Fibroblast of mammary gland (primary cell): ENCODE measurements at regions not wholly inside any gene's neighbourhood (a gene's known extent, or its start where the extent isn't known, plus 50 kb on each side); places are given as distances from the start of the nearest gene placed in this dataset.

Source experiments
- DNase-seq: peaks from one replicate; pipeline ENCODE4 v3.0.0-alpha.2; 2010; ENCODE audit warnings: low read depth
- H3K4me3 ChIP-seq: 2 replicates; pipeline ENCODE4 v1.5.1; 2011; ENCODE audit warnings: low read depth, mild to moderate bottlenecking, low read length, moderate library complexity; ENCODE audit not compliant: control insufficient read depth
- TF ChIP-seq, protein P1 (sequence below): conservative IDR thresholded peaks from 2 replicates; pipeline ENCODE4 v1.5.1; 2011; ENCODE audit warnings: low read depth, low read length, inconsistent platforms; ENCODE audit not compliant: control insufficient read depth, insufficient read depth

DNA sequence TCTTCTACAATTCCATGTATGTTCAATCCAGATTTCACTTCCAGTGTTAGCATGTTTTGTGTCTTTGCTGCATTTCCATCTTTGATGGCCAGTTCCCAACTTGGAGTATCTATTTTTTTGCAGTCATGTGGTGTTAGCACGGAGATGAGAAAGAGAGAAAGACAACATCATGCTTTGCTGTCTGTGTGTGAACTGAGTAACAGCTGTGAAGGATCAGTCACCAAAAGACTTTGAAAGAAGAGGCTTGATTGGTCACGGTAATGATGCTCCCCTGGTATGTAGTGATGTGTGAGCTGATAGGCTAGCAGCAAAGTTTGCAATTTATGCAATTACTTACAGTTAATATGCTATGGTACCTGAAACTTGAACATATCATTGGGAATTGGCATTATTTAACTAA lies 731.3 kb upstream of the NRSN1 start:
- TF ChIP-seq, protein P1, sequence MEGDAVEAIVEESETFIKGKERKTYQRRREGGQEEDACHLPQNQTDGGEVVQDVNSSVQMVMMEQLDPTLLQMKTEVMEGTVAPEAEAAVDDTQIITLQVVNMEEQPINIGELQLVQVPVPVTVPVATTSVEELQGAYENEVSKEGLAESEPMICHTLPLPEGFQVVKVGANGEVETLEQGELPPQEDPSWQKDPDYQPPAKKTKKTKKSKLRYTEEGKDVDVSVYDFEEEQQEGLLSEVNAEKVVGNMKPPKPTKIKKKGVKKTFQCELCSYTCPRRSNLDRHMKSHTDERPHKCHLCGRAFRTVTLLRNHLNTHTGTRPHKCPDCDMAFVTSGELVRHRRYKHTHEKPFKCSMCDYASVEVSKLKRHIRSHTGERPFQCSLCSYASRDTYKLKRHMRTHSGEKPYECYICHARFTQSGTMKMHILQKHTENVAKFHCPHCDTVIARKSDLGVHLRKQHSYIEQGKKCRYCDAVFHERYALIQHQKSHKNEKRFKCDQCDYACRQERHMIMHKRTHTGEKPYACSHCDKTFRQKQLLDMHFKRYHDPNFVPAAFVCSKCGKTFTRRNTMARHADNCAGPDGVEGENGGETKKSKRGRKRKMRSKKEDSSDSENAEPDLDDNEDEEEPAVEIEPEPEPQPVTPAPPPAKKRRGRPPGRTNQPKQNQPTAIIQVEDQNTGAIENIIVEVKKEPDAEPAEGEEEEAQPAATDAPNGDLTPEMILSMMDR = no peak
- H3K4me3 ChIP-seq = no peak overlapping the region
- DNase-seq = no peak

DNA sequence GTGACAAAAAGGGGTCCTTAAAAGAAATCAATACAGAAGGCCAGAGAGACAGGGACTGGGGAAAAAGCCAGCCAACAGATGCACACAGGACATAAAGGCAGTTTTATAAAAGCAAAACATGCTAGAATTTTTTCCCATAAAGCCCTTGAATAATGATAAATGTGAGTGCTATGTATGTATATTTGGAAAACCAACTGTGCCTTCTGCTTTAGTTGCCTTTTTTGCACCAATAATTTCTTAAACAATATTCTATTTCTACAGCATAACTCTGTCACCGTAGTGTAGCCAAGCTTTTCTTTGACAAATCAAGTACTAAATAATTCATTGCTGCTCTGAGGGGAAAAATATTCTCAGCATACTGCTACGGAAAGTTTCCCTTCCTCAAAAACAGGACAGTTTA lies 730.6 kb upstream of the NRSN1 start:
- TF ChIP-seq, protein P1 = no peak
- H3K4me3 ChIP-seq = no peak overlapping the region
- DNase-seq = no peak

DNA sequence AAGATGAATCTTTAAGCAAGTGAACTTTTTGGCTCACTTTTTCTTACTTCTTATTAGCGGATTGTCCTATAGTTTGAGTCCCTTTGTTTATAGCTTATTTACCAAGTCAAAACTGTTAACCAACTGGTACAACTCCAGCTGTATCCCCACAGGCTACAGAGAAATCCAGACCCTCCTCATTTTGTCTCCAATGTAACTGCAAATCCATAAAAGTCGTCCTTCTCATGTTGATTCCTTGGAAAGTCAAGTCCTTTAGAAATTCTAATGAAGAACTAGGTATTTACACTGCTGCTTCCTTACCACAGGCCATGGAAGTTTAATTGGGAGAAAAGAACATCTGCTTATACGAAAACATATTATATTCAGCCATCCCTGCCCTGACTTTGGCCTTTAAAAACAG lies 729.1 kb upstream of the NRSN1 start:
- TF ChIP-seq, protein P1 = no peak
- DNase-seq = no peak
- H3K4me3 ChIP-seq = no peak overlapping the region

DNA sequence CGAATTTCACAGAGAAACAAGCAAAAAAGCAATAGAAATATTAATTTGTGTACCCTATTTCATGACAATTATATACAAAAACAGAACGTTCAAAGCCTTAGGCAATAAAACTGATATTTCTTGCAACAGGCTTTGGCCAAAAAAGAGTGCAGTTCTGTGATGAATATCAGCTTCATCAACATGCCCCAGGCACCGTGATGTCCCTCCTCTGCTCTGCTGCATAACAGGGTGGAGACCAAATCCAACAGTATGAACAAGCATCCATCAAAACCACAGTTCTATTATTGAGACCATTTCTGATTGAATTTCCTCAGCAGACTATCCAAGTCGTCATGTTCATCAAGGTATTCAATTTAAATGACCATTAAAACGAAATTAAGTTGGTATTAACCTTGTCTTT lies 722.6 kb upstream of the NRSN1 start:
- no peak for DNase-seq
- H3K4me3 ChIP-seq = no peak overlapping the region
- TF ChIP-seq, protein P1 = no peak

DNA sequence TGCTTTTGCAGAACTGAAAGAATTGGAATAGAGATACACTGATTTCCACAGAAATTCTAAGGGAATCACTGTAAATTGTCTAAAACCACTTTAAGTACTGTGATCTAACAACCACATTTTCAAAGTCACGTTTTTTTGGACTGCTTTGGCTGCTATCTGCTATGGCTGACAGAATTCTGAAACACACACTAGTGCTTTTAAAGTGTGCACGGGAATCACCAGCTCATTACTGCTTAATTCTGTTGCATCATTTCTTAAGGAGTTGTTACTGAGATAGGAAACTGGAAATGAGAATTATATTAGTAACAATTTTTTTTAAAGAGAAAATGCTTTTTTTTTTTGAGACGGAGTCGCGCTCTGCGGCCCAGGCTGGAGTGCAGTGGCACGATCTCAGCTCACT lies 716.5 kb upstream of the NRSN1 start:
- H3K4me3 ChIP-seq = no peak overlapping the region

DNA sequence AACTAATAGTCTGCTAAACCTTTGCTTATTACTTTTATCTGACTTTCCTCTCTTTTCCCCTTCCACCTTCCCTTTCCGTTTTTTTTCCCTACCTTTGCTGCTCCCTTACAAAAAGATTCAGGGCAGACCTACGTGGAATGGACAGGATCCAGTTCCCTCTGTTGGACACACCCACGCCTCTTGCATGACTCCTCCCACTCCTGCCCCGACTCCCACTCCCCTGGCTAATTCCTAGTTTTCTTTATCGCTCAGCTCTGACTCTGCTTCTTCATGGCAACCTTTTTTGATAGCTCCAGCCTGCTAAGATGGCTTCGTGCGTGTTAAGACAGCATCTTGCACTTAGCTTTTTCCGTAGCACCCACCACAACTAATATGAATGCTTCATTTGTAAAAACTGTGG lies 715.6 kb upstream of the NRSN1 start:
- TF ChIP-seq, protein P1 = no peak
- no peak overlapping the region for H3K4me3 ChIP-seq
- no peak for DNase-seq

More for the DNA sequence above, 716.5 kb upstream of the NRSN1 start:
- TF ChIP-seq, protein P1 = no peak
- DNase-seq = no peak

DNA sequence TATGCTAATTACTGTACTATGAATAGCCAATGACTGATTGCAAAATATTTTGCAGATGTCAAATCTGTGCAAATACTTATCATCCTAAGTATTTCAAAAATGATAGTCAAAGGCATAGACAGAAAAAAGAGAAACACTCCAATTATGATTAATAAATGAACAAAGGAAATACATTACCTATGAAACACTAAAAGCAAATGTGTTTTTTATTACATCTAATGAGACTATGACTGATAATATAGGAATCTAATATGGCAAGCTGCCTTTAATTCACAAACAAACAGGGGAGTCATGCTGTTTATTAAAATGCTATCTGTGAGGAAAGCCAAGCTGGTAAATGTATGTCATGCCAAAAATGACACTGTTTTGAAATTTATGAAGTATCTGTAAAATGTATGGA lies 713.2 kb upstream of the NRSN1 start:
- H3K4me3 ChIP-seq = no peak overlapping the region
- TF ChIP-seq, protein P1 = no peak
- peak; percentile 31 for DNase-seq
